H1 (cell line): ENCODE measurements at regions not wholly inside any gene's neighbourhood (a gene's known extent, or its start where the extent isn't known, plus 50 kb on each side); places are given as distances from the start of the nearest gene placed in this dataset.

ENCODE experiments used
- CTCF ChIA-PET: fragments of 300-600 bp; sonication (Branson Sonifier 250); formaldehyde crosslinking; loops from one replicate; lab custom pipeline; 2021; ENCODE audit not compliant: partially characterized antibody; lab: Charles Lee
- POLR2A ChIA-PET: fragments of 300-600 bp; sonication (Branson Sonifier 250); formaldehyde crosslinking; loops from one replicate; lab custom pipeline; 2021; ENCODE audit warnings: inconsistent platforms; ENCODE audit not compliant: partially characterized antibody; lab: Charles Lee
- DNase-seq, 2 experiments: peaks; one replicate each; pipeline versions ENCODE4 v3.0.0 to v3.0.0-alpha.2; 2010 to 2022; ENCODE audit warnings: low spot score in 2 of 2, low read depth in 1 of 2, mixed read lengths in 1 of 2
- FAIRE-seq: peaks from 2 replicates; lab custom pipeline; 2011; peaks lifted over from hg19 to GRCh38; lab: Jason Lieb, UNC
- H2AFZ ChIP-seq: 2 replicates; pipeline ENCODE4 v1.8.1; 2012; ENCODE audit warnings: low read length, inconsistent platforms
- H2AK5ac ChIP-seq: 2 replicates; pipeline ENCODE4 v1.6.1; 2013; ENCODE audit warnings: low read depth, low read length
- H2BK120ac ChIP-seq: replicated peaks from 2 replicates; pipeline ENCODE3; 2013; ENCODE audit warnings: low read depth, low read length, inconsistent platforms
- H2BK12ac ChIP-seq: 2 replicates; pipeline ENCODE4 v1.6.1; 2013; ENCODE audit warnings: low read depth, low read length
- H2BK15ac ChIP-seq: 2 replicates; pipeline ENCODE4 v1.6.1; 2013; ENCODE audit warnings: low read length
- H2BK20ac ChIP-seq: 2 replicates; pipeline ENCODE4 v1.6.1; 2013; ENCODE audit warnings: low read length
- H2BK5ac ChIP-seq: 2 replicates; pipeline ENCODE4 v1.6.1; 2013; ENCODE audit warnings: low read depth, low read length
- H3K14ac ChIP-seq: 2 replicates; pipeline ENCODE4 v1.6.1; 2013; ENCODE audit warnings: inconsistent platforms; ENCODE audit not compliant: insufficient read length
- H3K18ac ChIP-seq: 2 replicates; pipeline ENCODE4 v1.6.1; 2013; ENCODE audit warnings: low read length; ENCODE audit errors: extremely low read depth
- H3K23ac ChIP-seq: 2 replicates; pipeline ENCODE4 v1.6.1; 2013; ENCODE audit warnings: inconsistent platforms; ENCODE audit not compliant: insufficient read length
- H3K23me2 ChIP-seq: 2 replicates; pipeline ENCODE4 v1.6.1; 2013; ENCODE audit warnings: low read depth, low read length
- H3K27ac ChIP-seq: 2 replicates; pipeline ENCODE4 v1.6.1; 2011; ENCODE audit warnings: low read depth, low read length, inconsistent platforms
- H3K27me3 ChIP-seq, 4 experiments: replicated peaks in 1 of 4; 1 replicate in 1 of 4; 2 replicates in 3 of 4; pipeline versions ENCODE4 v1.6.1 to v1.8.1; 2011 to 2013; ENCODE audit warnings: low read length in 3 of 4, mild to moderate bottlenecking in 3 of 4, inconsistent platforms in 2 of 4, mixed read lengths in 2 of 4, moderate library complexity in 1 of 4; ENCODE audit not compliant: control insufficient read depth in 3 of 4, insufficient read depth in 3 of 4; ENCODE audit errors: extremely low read depth in 1 of 4
- H3K36me3 ChIP-seq, 4 experiments: 2 replicates each; pipeline versions ENCODE4 v1.6.1 to v1.8.1; 2011 to 2013; ENCODE audit warnings: mild to moderate bottlenecking in 4 of 4, low read length in 3 of 4, moderate library complexity in 2 of 4, control low read depth in 1 of 4, inconsistent platforms in 1 of 4; ENCODE audit not compliant: insufficient read depth in 4 of 4, control insufficient read depth in 2 of 4
- H3K4ac ChIP-seq: replicated peaks from 2 replicates; pipeline ENCODE3; 2013; ENCODE audit warnings: low read length, low read depth, mixed read lengths, inconsistent platforms; ENCODE audit not compliant: insufficient read length
- H3K4me1 ChIP-seq, 4 experiments: replicated peaks in 1 of 4; 1 replicate in 1 of 4; 2 replicates in 3 of 4; pipeline versions ENCODE4 v1.6.1 to v1.8.1; 2011 to 2013; ENCODE audit warnings: low read length in 3 of 4, inconsistent platforms in 2 of 4, mixed read lengths in 1 of 4; ENCODE audit not compliant: insufficient read depth in 4 of 4, control insufficient read depth in 3 of 4
- H3K4me2 ChIP-seq, 2 experiments: 2 replicates each; pipeline versions ENCODE4 v1.6.1 to v1.8.1; 2011 to 2013; ENCODE audit warnings: low read depth in 2 of 2, low read length in 2 of 2, control low read depth in 1 of 2, inconsistent platforms in 1 of 2, mild to moderate bottlenecking in 1 of 2; ENCODE audit not compliant: insufficient read depth in 1 of 2
- H3K4me3 ChIP-seq, 4 experiments: fragments of 200-600, 300-600 bp in 1 of 4; sonication (generic), shearing (Covaris generic), sonication (Bioruptor Twin) in 1 of 4; 2 replicates each; pipeline versions ENCODE4 v1.5.1 to v1.8.1; 2011 to 2016; ENCODE audit warnings: low read length in 4 of 4, low read depth in 3 of 4, control low read depth in 2 of 4, inconsistent platforms in 2 of 4, mild to moderate bottlenecking in 2 of 4, mixed read lengths in 1 of 4, moderate library complexity in 1 of 4; ENCODE audit not compliant: insufficient read depth in 2 of 4; ENCODE audit errors: extremely low read depth in 1 of 4
- H3K56ac ChIP-seq: replicated peaks from 2 replicates; pipeline ENCODE3; 2013; ENCODE audit warnings: low read depth, mild to moderate bottlenecking, mixed read lengths, low read length, inconsistent platforms; ENCODE audit not compliant: insufficient read length
- H3K79me1 ChIP-seq: 2 replicates; pipeline ENCODE4 v1.6.1; 2013; ENCODE audit warnings: low read depth, low read length, control low read depth
- H3K79me2 ChIP-seq, 2 experiments: 2 replicates each; pipeline versions ENCODE4 v1.6.1 to v1.8.1; 2012 to 2013; ENCODE audit warnings: low read length in 2 of 2, mild to moderate bottlenecking in 2 of 2, inconsistent platforms in 1 of 2; ENCODE audit not compliant: insufficient read depth in 2 of 2, control insufficient read depth in 1 of 2
- H3K9ac ChIP-seq, 4 experiments: replicated peaks in 1 of 4; 1 replicate in 1 of 4; 2 replicates in 3 of 4; pipeline versions ENCODE4 v1.6.1 to v1.8.1; 2011 to 2013; ENCODE audit warnings: low read depth in 3 of 4, low read length in 3 of 4, control low read depth in 2 of 4, mild to moderate bottlenecking in 2 of 4, moderate library complexity in 2 of 4, inconsistent platforms in 1 of 4; ENCODE audit errors: extremely low read depth in 1 of 4
- H3K9me3 ChIP-seq, 2 experiments: 2 replicates each; pipeline versions ENCODE4 v1.6.1 to v1.8.1; 2012 to 2013; ENCODE audit warnings: mild to moderate bottlenecking in 2 of 2, moderate library complexity in 2 of 2, control low read depth in 1 of 2, inconsistent platforms in 1 of 2, low read depth in 1 of 2, low read length in 1 of 2, mixed read lengths in 1 of 2; ENCODE audit not compliant: insufficient read depth in 2 of 2
- H4K20me1 ChIP-seq, 2 experiments: replicated peaks in 1 of 2; 2 replicates each; pipeline versions ENCODE3 to v1.8.1; 2011 to 2013; ENCODE audit warnings: inconsistent platforms in 2 of 2, low read length in 2 of 2, mild to moderate bottlenecking in 1 of 2; ENCODE audit not compliant: insufficient read depth in 2 of 2, control insufficient read depth in 1 of 2
- H4K5ac ChIP-seq: 2 replicates; pipeline ENCODE4 v1.6.1; 2013; ENCODE audit warnings: low read length, low read depth, mixed read lengths, inconsistent platforms; ENCODE audit not compliant: insufficient read length
- H4K8ac ChIP-seq: 2 replicates; pipeline ENCODE4 v1.8.0; 2013; ENCODE audit warnings: mild to moderate bottlenecking, moderate library complexity, low read length, inconsistent platforms; ENCODE audit not compliant: insufficient read depth; ENCODE audit errors: extremely low read depth
- H4K91ac ChIP-seq: replicated peaks from 2 replicates; pipeline ENCODE3; 2013; ENCODE audit warnings: low read length, mixed read lengths, inconsistent platforms; ENCODE audit not compliant: insufficient read length
- GTF2F1 ChIP-seq: IDR thresholded peaks from 2 replicates; pipeline ENCODE4 v1.6.1; 2012; ENCODE audit warnings: low read depth, low read length, improper control_type of control experiment, borderline replicate concordance
- NRF1 ChIP-seq: IDR thresholded peaks from 2 replicates; pipeline ENCODE4 v1.6.1; 2011; ENCODE audit warnings: mild to moderate bottlenecking, low read depth, low read length, improper control_type of control experiment
- SAP30 ChIP-seq: fragments of 300-600 bp; sonication (generic); IDR thresholded peaks from 2 replicates; pipeline ENCODE4 v1.7.1; 2012; ENCODE audit warnings: low read length, moderate library complexity, mild to moderate bottlenecking, inconsistent platforms; ENCODE audit not compliant: insufficient read depth, insufficient replicate concordance
- SP2 ChIP-seq: IDR thresholded peaks from 2 replicates; pipeline ENCODE4 v1.6.1; 2012; ENCODE audit warnings: mild to moderate bottlenecking, low read length, inconsistent platforms
- TAF7 ChIP-seq: optimal IDR thresholded peaks from 2 replicates; pipeline ENCODE3; 2011; ENCODE audit warnings: low read depth, mild to moderate bottlenecking, inconsistent platforms, low read length, moderate library complexity, borderline replicate concordance
- TCF12 ChIP-seq: IDR thresholded peaks from 2 replicates; pipeline ENCODE4 v1.6.1; 2011; ENCODE audit warnings: low read depth, mild to moderate bottlenecking, low read length
- WGBS, 2 experiments: shearing (Covaris generic) in 1 of 2; methylation state at CpG; one replicate each; pipeline versions ENCODE4 v1.1.6 to v1.1.7; 2013 to 2015; ENCODE audit warnings: low lambda C conversion rate in 2 of 2, mixed read lengths in 2 of 2, inconsistent platforms in 1 of 2, low coverage in 1 of 2, missing lambda C conversion rate in 1 of 2; ENCODE audit not compliant: insufficient replicate concordance in 2 of 2, insufficient coverage in 1 of 2, insufficient read length in 1 of 2; ENCODE audit errors: extremely low coverage in 1 of 2, missing lambda C conversion rate in 1 of 2; 5-methylcytosine and 5-hydroxymethylcytosine counted together
- TF ChIP-seq, protein P1 (sequence below), 3 experiments: IDR thresholded peaks; 1 replicate in 2 of 3; 2 replicates in 1 of 3; pipeline versions ENCODE4 v1.5.1 to v1.6.1; 2011; ENCODE audit warnings: low read length in 3 of 3, mild to moderate bottlenecking in 3 of 3, inconsistent platforms in 2 of 3, low read depth in 1 of 3, moderate library complexity in 1 of 3; ENCODE audit not compliant: insufficient read depth in 1 of 3; ENCODE audit errors: control extremely low read depth in 1 of 3

DNA sequence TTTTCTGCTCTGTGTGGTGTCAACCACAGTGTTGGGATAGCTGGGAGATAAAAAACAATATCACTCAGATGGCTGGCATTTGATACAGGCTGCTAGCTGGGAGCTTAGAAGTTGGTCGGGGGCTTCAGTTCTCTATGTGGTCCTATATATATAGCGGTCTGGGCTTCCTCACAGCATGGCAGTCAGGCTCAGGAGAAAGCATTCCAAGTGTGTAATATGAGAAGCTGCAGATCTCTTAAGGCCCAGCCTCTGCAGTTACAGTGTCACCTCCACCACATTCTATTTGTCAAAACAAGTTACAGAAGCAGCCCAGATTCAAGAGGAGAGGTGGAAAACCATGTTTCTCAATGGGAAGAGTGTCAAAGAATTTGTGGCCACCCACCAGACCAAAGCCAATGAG lies 108.1 kb upstream of the NIPBL start:
- FAIRE-seq (no peak), DNase-seq (no peak)
- Histone ChIP-seq H3K27me3 (no peaks in the 10 kb centered on the region), H3K23ac (no peak overlapping the region), H2AK5ac (no peak overlapping the region), H3K14ac (no peak overlapping the region), H3K36me3 (no peaks in the 10 kb centered on the region), H3K27ac (no peak overlapping the region), H3K9me3 (peaks cover 0 to 7% of the 10 kb centered on the region in 2 experiments; a peak in 1 of 4 replicates), H2BK12ac (no peak overlapping the region), H3K9ac (no peak overlapping the region), H3K4me2 (no peak overlapping the region), H2BK15ac (no peak overlapping the region), H3K4me3 (no peak overlapping the region), H3K4me1 (no peaks in the 10 kb centered on the region), H2AFZ (no peak overlapping the region), H2BK120ac (no peak overlapping the region), H4K91ac (no peak overlapping the region), H3K79me2 (no peaks in the 10 kb centered on the region), H3K4ac (no peak overlapping the region), H3K79me1 (no peaks in the 10 kb centered on the region), H4K8ac (no peak overlapping the region), H3K56ac (no peak overlapping the region), H4K20me1 (no peaks in the 10 kb centered on the region), H3K18ac (no peak overlapping the region), H3K23me2 (no peaks in the 10 kb centered on the region), H2BK20ac (no peak overlapping the region), H4K5ac (no peak overlapping the region), H2BK5ac (no peak overlapping the region)
- WGBS, 2 experiments = 88% methylated on average over 2 of the region's 2 CpGs; no CpG with 5 or more reads in 1 of the 2 experiments
- TF ChIP-seq GTF2F1 = no peak
- TF ChIP-seq, protein P1, sequence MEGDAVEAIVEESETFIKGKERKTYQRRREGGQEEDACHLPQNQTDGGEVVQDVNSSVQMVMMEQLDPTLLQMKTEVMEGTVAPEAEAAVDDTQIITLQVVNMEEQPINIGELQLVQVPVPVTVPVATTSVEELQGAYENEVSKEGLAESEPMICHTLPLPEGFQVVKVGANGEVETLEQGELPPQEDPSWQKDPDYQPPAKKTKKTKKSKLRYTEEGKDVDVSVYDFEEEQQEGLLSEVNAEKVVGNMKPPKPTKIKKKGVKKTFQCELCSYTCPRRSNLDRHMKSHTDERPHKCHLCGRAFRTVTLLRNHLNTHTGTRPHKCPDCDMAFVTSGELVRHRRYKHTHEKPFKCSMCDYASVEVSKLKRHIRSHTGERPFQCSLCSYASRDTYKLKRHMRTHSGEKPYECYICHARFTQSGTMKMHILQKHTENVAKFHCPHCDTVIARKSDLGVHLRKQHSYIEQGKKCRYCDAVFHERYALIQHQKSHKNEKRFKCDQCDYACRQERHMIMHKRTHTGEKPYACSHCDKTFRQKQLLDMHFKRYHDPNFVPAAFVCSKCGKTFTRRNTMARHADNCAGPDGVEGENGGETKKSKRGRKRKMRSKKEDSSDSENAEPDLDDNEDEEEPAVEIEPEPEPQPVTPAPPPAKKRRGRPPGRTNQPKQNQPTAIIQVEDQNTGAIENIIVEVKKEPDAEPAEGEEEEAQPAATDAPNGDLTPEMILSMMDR (IDR thresholded peaks at IDR 0.05; ENCODE audit: control extremely low read depth in 1 of 3, insufficient read depth in 1 of 3, low read depth in 1 of 3, low read length in 3 of 3) = no peak
- no peak for TF ChIP-seq NRF1
- TF ChIP-seq SAP30 = no peak
- TF ChIP-seq TAF7 = no peak
- no peak for TF ChIP-seq TCF12
- no peak for TF ChIP-seq SP2
- POLR2A ChIA-PET = interaction anchor here (1.1 kb wide), 1 partner anchor 24 kb away, joined by 5 read pairs; no protein-coding TSS in a partner anchor
- CTCF ChIA-PET = interaction anchor here (0.9 to 4.7 kb wide), 7 partner anchors 9 to 177 kb away, joined by 3 to 19 read pairs (median 3); no protein-coding TSS in a partner anchor
